NCI-H1930 (cell line): ENCODE measurements at regions not wholly inside any gene's neighbourhood (a gene's known extent, or its start where the extent isn't known, plus 50 kb on each side); places are given as distances from the start of the nearest gene placed in this dataset.

Experiments used
- DNase-seq, 2 experiments: peaks; one replicate each; lab custom pipeline; 2025; lab: John Stamatoyannopoulos, UW

- DNase-seq: no peak
These were observed 516.1 kb downstream of the MIAT start for GRCh38 chr22:27173530-27173929.

DNA sequence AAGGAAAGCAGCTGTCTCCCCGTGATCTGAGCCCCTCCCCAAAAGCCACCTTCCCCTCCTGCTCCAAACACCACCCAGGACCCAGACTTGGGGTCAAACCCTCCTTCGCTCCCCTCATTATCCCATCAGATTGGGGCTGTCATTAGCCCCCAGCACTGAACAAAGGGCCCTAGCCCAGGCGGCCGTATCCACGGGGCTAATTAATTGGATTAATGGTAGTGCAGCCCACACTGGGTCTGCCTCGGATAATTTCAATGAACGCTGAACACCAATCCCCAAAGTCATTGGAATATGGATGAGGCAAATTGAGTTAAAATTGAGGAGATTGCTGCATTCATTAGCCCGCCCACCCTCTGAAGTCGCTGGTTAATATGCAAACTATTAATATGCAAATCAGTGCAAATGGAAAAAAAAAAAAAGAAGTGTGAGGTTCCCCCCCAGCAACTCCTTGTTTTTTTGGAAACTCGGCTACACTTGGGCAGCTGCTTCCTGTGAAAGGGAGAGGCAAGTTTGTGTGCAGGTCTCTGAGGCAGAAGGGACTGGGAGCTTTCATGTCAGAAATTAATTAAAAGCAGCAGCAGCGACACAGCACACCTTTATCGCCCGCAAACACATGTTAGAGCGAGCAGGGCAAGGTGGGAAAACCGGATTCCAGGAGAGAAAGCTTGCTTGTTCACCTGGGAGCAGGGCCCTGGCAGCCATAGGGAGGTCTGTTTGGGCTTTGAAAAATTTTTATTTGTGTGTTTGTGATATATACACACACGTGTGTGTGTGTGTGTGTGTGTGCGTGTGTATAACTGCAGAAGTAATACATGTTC is 517.8 kb downstream of the MIAT start:
- DNase-seq: no peak

GRCh38 chr22:27175974-27176373 is 518.6 kb downstream of the MIAT start:
- DNase-seq: no peak

DNA sequence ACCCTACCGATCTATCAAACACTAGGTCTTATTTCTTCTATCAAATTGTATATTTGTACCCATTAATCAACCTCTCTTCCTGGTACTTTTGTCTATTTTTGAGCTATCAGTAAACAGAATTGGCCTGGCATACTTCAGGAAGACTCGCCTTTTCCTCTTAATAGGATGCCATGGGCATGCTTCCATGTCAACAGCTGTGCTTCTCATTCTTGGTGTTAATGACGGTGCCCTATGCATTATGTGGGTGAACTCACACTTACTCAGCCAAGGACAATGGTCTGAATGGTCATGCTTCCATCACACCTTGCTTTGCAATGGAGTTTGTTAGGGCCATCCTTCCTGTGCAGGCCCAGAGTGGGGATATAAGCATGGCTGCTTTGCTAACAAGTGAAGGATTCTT is 521.8 kb downstream of the MIAT start:
- DNase-seq: no peak

GRCh38 chr22:27181537-27181936 is 524.1 kb downstream of the MIAT start:
- no peak for DNase-seq

- DNase-seq: no peak
These were observed 526.1 kb downstream of the MIAT start for GRCh38 chr22:27183474-27183873.

- no peak for DNase-seq
These were observed 527.8 kb downstream of the MIAT start for GRCh38 chr22:27185099-27185709.

DNA sequence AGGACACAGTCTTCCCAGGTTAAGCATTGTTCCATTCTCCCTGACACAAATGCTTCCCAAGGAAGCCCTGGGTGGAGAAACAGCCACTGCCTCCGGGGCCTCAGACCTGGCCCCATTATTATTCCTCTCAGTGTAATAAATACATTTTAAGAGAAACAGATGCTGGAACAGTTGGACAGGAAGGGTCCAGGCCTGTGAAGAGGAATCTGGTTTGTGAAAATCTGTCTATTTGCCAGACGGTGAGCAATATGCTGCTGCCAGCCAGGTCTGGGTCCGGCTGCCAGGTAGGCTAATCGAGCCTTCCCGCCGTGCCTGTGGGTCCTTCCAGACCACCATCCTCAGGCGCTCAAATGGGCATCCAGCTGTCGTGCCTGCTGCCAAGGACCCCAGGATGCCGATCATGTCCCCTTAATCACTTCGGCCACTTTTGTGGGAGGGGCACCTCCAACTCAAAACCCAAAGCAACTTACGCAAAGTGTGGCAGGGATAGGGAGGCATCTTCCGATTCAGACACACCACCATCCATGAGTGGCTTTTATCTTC is 528.4 kb downstream of the MIAT start:
- no peak for DNase-seq

- DNase-seq: no peak
These were observed 529.3 kb downstream of the MIAT start for GRCh38 chr22:27186643-27187042.

- no peak for DNase-seq
These were observed 534.9 kb downstream of the MIAT start for GRCh38 chr22:27192135-27192829.

GRCh38 chr22:27193215-27193614 is 535.8 kb downstream of the MIAT start:
- no peak for DNase-seq

DNA sequence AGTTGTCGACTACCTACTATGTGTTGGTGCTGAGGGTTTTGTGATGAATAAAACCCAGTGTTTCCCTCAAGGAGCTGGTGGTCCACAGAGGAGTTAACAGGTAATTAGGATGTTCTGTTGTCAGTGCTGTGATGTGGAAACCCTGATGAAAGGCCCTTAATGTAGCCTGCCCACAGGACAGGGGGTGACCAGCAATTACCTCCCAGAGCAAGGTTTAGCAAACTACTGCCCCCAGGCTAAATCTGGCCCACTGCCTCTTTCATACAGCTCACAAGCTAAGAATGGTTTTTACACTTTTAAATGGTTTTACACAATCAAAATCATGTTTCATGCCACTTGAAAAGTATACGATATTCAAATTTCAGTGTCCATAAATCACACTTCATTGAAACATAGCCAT is 536.2 kb downstream of the MIAT start:
- no peak for DNase-seq

DNA sequence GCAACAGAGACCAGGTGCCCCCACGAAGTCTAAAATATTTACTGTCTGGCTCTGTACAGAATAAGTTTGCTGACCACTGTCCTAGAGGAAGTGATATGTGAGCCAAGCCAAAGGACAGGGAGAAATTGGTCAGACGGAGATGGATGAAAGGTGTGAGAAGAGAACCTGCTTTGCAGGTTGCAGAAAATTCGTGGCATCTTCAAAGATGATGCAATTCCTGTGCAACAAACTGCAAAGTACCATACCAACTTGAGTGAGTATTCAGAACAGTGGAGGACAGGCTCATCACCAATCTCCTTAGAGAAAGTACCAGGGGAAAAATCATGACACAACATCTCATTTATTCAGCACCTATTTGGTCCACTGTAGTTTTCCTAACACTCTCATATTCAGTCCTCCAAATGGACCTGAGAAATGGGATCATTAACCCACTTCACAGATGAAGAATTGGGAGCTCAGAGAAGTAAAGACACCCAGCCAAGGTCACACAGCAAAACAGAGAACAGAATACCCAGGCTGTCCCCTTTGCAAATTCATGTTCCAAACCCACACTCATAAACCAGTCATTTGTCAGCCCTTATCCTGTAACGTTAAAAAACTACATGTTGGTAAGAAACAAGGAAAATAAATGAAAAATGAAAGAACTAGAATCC is 536.8 kb downstream of the MIAT start:
- DNase-seq: no peak

DNA sequence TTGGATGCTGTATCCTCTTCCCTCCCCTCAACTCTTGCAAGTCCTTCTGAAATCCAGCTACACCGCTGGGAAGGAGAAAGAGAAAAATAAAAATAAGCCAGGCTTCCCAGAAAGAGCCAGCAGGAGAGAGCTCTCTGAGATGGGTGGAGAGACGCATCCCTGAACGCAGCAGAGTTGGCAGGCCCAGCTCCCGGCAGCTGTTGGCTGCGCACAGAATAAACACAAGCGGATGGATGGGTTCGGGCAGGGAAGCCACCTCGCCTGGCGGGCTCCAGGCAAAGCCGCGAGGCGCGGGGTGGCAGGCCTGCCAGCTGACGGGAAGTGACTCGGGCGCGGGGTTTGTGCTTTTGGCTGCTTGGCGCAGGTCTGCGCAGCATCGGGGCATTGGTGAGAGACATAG is 537.7 kb downstream of the MIAT start:
- DNase-seq: no peak

GRCh38 chr22:27195494-27195893 is 538.1 kb downstream of the MIAT start:
- DNase-seq: no peak

GRCh38 chr22:27196606-27197005 is 539.2 kb downstream of the MIAT start:
- no peak for DNase-seq

DNA sequence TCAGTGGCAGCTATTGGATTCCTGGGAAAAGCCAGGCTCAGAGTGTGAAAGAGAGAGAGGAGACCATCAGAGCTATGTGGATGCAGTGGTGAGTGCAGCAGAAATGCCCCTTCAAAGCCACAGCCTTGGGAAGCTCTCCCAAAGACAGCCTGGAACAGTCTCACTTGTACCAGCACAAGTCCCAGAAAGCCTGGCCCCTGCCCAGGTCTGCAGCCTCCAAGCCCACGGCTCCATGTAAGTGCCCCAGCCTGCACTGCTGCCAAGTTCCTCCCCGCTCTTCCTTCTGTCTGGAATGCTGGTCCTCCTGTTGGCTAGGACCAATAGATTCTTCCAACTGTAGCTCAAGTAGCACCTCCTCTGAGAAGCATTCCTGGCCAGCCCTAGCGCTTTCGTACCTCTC is 539.7 kb downstream of the MIAT start:
- no peak for DNase-seq

DNA sequence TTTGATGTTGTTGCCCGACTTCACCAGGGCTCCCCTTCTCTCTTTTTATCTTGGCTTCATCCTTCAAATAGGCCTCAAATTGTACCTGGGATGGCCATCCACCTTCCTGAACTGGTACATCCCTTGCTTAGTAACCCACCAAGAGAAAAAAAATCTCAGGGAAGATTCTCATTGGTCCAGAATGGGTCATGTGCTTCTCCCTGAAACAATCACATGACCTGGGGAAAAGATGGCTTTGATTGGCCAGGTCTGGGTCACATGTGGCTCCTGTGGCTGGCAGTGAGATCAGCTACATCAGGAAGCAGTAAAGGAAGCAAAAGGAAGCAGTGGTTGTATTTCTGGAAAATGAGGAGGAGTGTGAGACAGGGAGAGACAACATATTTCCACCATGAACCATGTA is 540.2 kb downstream of the MIAT start:
- no peak for DNase-seq

- DNase-seq: no peak
These were observed 541.2 kb downstream of the MIAT start for GRCh38 chr22:27198518-27199035.

DNA sequence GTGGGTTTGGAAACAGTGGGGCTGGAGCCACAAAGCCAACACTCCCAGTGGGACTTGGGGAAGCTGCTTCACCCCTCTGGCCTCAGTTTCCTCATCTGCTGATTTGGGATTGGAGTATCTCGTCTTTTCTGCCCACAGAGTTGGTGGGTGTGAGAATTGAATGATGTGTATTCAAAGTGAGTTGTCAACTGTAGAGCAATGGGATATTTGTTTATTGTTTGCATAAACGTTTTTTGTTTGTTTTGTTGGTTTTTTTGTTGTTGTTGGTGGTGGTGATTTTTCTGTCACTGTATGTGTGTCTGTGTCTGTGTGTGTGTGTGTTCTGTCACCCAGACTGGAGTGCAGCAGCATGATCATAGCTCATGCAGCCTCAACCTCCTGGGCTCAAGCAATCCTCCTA is 542.0 kb downstream of the MIAT start:
- no peak for DNase-seq

- DNase-seq: no peak
These were observed 543.9 kb downstream of the MIAT start for GRCh38 chr22:27201276-27201675.

GRCh38 chr22:27201741-27202140 is 544.4 kb downstream of the MIAT start:
- no peak for DNase-seq
